Neural cell (in vitro differentiated cells): ENCODE measurements at regions not wholly inside any gene's neighbourhood (a gene's known extent, or its start where the extent isn't known, plus 50 kb on each side); places are given as distances from the start of the nearest gene placed in this dataset.

Source experiments
- H2AFZ ChIP-seq: fragments of 200-600, 300-800 bp; sonication (generic), shearing (Covaris generic); 2 replicates; pipeline ENCODE4 v1.6.0; 2014; ENCODE audit warnings: low read depth, mild to moderate bottlenecking, antibody characterized with exemption, low read length, moderate library complexity
- H3F3A ChIP-seq: fragments of 200-600 bp; shearing (Covaris generic); 2 replicates; pipeline ENCODE4 v1.6.1; 2016; ENCODE audit warnings: mild to moderate bottlenecking, moderate library complexity, mixed read lengths, antibody characterized with exemption, low read length; ENCODE audit not compliant: insufficient read depth, poor library complexity, severe bottlenecking
- H3K27ac ChIP-seq: fragments of 200-600, 300-800 bp; sonication (generic), shearing (Covaris generic); 2 replicates; pipeline ENCODE4 v1.5.1; 2014; ENCODE audit warnings: mild to moderate bottlenecking, low read length, moderate library complexity
- H3K27me3 ChIP-seq: fragments of 300-800, 200-600 bp; sonication (generic), shearing (Covaris generic); 2 replicates; pipeline ENCODE4 v1.6.0; 2014; ENCODE audit warnings: mild to moderate bottlenecking, low read depth, low read length, moderate library complexity; ENCODE audit not compliant: insufficient read depth
- H3K36me3 ChIP-seq: fragments of 300-800, 200-600 bp; sonication (generic), shearing (Covaris generic); 2 replicates; pipeline ENCODE4 v1.5.1; 2014; ENCODE audit warnings: mild to moderate bottlenecking, antibody characterized with exemption, low read length, moderate library complexity; ENCODE audit not compliant: insufficient read depth
- H3K4me2 ChIP-seq: fragments of 300-800, 200-600 bp; sonication (generic), shearing (Covaris generic); 2 replicates; pipeline ENCODE4 v1.6.0; 2014; ENCODE audit warnings: mild to moderate bottlenecking, low read length
- H3K4me3 ChIP-seq: fragments of 300-800, 200-600 bp; sonication (generic), shearing (Covaris generic); 2 replicates; pipeline ENCODE4 v1.5.1; 2014; ENCODE audit warnings: mild to moderate bottlenecking, low read length, moderate library complexity
- H3K79me2 ChIP-seq: fragments of 200-600 bp; shearing (Covaris generic); replicated peaks from 2 replicates; pipeline ENCODE4 v1.6.0; 2014; ENCODE audit warnings: mild to moderate bottlenecking, low read length, moderate library complexity; ENCODE audit not compliant: insufficient read depth
- H3K9ac ChIP-seq: fragments of 300-800, 200-600 bp; sonication (generic), shearing (Covaris generic); 2 replicates; pipeline ENCODE4 v1.6.1; 2016; ENCODE audit warnings: mild to moderate bottlenecking, low read length, mixed read lengths
- H3K9me2 ChIP-seq: fragments of 200-600 bp; shearing (Covaris generic); 2 replicates; pipeline ENCODE4 v1.6.1; 2016; ENCODE audit warnings: mild to moderate bottlenecking, low read length, mixed read lengths; ENCODE audit not compliant: insufficient read depth
- H3K9me3 ChIP-seq: fragments of 200-600, 300-800 bp; sonication (generic), shearing (Covaris generic); 2 replicates; pipeline ENCODE4 v1.6.1; 2016; ENCODE audit warnings: mild to moderate bottlenecking, mixed run types, low read length, moderate library complexity, mixed read lengths
- H4K20me1 ChIP-seq: fragments of 200-600 bp; shearing (Covaris generic); 2 replicates; pipeline ENCODE4 v1.6.1; 2016; ENCODE audit warnings: mild to moderate bottlenecking, mixed run types; ENCODE audit not compliant: insufficient read depth
- CTCF ChIP-seq: fragments of 450-650 bp; IDR thresholded peaks from 2 replicates; pipeline ENCODE4 v1.5.1; 2014; ENCODE audit warnings: antibody characterized with exemption, mild to moderate bottlenecking, moderate library complexity; ENCODE audit not compliant: poor library complexity, severe bottlenecking
- EP300 ChIP-seq: fragments of 450-650 bp; conservative IDR thresholded peaks from 2 replicates; pipeline ENCODE4 v1.6.1; 2014; ENCODE audit warnings: antibody characterized with exemption, mild to moderate bottlenecking, moderate library complexity; ENCODE audit not compliant: poor library complexity, severe bottlenecking
- EZH2 ChIP-seq: fragments of 200-600, 300-800 bp; shearing (Covaris generic), sonication (generic); IDR thresholded peaks from 2 replicates; pipeline ENCODE4 v1.6.1; 2014; ENCODE audit warnings: antibody characterized with exemption, low read length, borderline replicate concordance, mild to moderate bottlenecking; ENCODE audit not compliant: insufficient read depth, poor library complexity, severe bottlenecking
- MXI1 ChIP-seq: fragments of 450-650 bp; conservative IDR thresholded peaks from 2 replicates; pipeline ENCODE4 v1.6.1; 2014; ENCODE audit warnings: antibody characterized with exemption, mild to moderate bottlenecking; ENCODE audit not compliant: poor library complexity, severe bottlenecking
- POLR2AphosphoS5 ChIP-seq: IDR thresholded peaks from 2 replicates; pipeline ENCODE4 v1.6.1; 2012
- RAD21 ChIP-seq: fragments of 450-650 bp; conservative IDR thresholded peaks from 2 replicates; pipeline ENCODE4 v1.6.1; 2014; ENCODE audit warnings: antibody characterized with exemption, mild to moderate bottlenecking, moderate library complexity
- REST ChIP-seq: IDR thresholded peaks from 2 replicates; pipeline ENCODE4 v1.6.1; 2012; ENCODE audit warnings: borderline replicate concordance
- SMC3 ChIP-seq: fragments of 450-650 bp; conservative IDR thresholded peaks from 2 replicates; pipeline ENCODE4 v1.6.1; 2014; ENCODE audit warnings: antibody characterized with exemption, mild to moderate bottlenecking, moderate library complexity; ENCODE audit not compliant: poor library complexity
- TAF1 ChIP-seq: IDR thresholded peaks from 2 replicates; pipeline ENCODE4 v1.6.1; 2012; ENCODE audit warnings: low read depth

GRCh38 chr4:14180166-14180565, 552.6 kb upstream of the BOD1L1 start:
- Histone ChIP-seq H3F3A (no peaks in the 10 kb centered on the region), H4K20me1 (no peaks in the 10 kb centered on the region), H3K9me3 (no peaks in the 10 kb centered on the region), H3K9ac (no peak overlapping the region), H3K79me2 (no peaks in the 10 kb centered on the region), H3K27me3 (no peaks in the 10 kb centered on the region), H3K9me2 (no peaks in the 10 kb centered on the region), H2AFZ (no peak overlapping the region), H3K4me2 (no peak overlapping the region), H3K36me3 (no peaks in the 10 kb centered on the region), H3K27ac (no peak overlapping the region), H3K4me3 (no peak overlapping the region)
- TF ChIP-seq RAD21: no peak
- TF ChIP-seq EP300: no peak

GRCh38 chr4:14180983-14181601, 553.6 kb upstream of the BOD1L1 start:
- Histone ChIP-seq H3K79me2 (no peaks in the 10 kb centered on the region), H4K20me1 (no peaks in the 10 kb centered on the region), H3F3A (no peaks in the 10 kb centered on the region), H3K9me3 (no peaks in the 10 kb centered on the region), H3K9ac (no peak overlapping the region), H3K4me2 (no peak overlapping the region), H3K9me2 (no peaks in the 10 kb centered on the region), H3K27me3 (no peaks in the 10 kb centered on the region), H3K36me3 (no peaks in the 10 kb centered on the region), H2AFZ (no peak overlapping the region), H3K27ac (no peak overlapping the region), H3K4me3 (no peak overlapping the region)
- no peak for TF ChIP-seq REST
- TF ChIP-seq SMC3: no peak
- no peak for TF ChIP-seq CTCF
- TF ChIP-seq EZH2: no peak
- TF ChIP-seq RAD21: no peak
- no peak for TF ChIP-seq MXI1
- no peak for TF ChIP-seq TAF1
- no peak for TF ChIP-seq POLR2AphosphoS5
- no peak for TF ChIP-seq EP300

GRCh38 chr4:14182148-14182547, 554.6 kb upstream of the BOD1L1 start:
- Histone ChIP-seq H3K36me3 (no peaks in the 10 kb centered on the region), H3K4me3 (no peak overlapping the region), H3F3A (no peaks in the 10 kb centered on the region), H3K79me2 (no peaks in the 10 kb centered on the region), H3K9me3 (no peaks in the 10 kb centered on the region), H2AFZ (no peak overlapping the region), H4K20me1 (no peaks in the 10 kb centered on the region), H3K27me3 (no peaks in the 10 kb centered on the region), H3K9ac (no peak overlapping the region), H3K9me2 (no peaks in the 10 kb centered on the region), H3K27ac (no peak overlapping the region), H3K4me2 (no peak overlapping the region)
- TF ChIP-seq MXI1: no peak
- TF ChIP-seq EP300: no peak
- TF ChIP-seq TAF1: no peak
- TF ChIP-seq SMC3: no peak
- no peak for TF ChIP-seq REST
- no peak for TF ChIP-seq POLR2AphosphoS5
- no peak for TF ChIP-seq CTCF
- no peak for TF ChIP-seq EZH2
- TF ChIP-seq RAD21: no peak
